Activated naive CD4-positive, alpha-beta T cell treated with anti-CD3 and anti-CD28 coated beads, Interleukin-2, amount 50 U/mL, for 24 hours (primary cell): ENCODE measurements at regions not wholly inside any gene's neighbourhood (a gene's known extent, or its start where the extent isn't known, plus 50 kb on each side); places are given as distances from the start of the nearest gene placed in this dataset.
"Not testable (repeated sequence)": the region's sequence is repeated elsewhere in the genome, so short reads cannot be mapped to it uniquely, and the experiment has no call there.

ENCODE experiments used
- H3K27ac Mint-ChIP-seq: one replicate; pipeline ENCODE4 v1.8.0; 2021; ENCODE audit warnings: mild to moderate bottlenecking, mixed read lengths
- H3K27me3 Mint-ChIP-seq: one replicate; pipeline ENCODE4 v1.8.0; 2021; ENCODE audit warnings: mixed read lengths
- H3K36me3 Mint-ChIP-seq: one replicate; pipeline ENCODE4 v1.8.0; 2021; ENCODE audit warnings: mixed read lengths
- H3K4me1 Mint-ChIP-seq: one replicate; pipeline ENCODE4 v1.8.0; 2021; ENCODE audit warnings: mixed read lengths
- H3K4me3 Mint-ChIP-seq: one replicate; pipeline ENCODE4 v1.8.0; 2021; ENCODE audit warnings: mild to moderate bottlenecking, mixed read lengths
- H3K9me3 Mint-ChIP-seq: one replicate; pipeline ENCODE4 v1.8.0; 2021; ENCODE audit warnings: mixed read lengths

DNA sequence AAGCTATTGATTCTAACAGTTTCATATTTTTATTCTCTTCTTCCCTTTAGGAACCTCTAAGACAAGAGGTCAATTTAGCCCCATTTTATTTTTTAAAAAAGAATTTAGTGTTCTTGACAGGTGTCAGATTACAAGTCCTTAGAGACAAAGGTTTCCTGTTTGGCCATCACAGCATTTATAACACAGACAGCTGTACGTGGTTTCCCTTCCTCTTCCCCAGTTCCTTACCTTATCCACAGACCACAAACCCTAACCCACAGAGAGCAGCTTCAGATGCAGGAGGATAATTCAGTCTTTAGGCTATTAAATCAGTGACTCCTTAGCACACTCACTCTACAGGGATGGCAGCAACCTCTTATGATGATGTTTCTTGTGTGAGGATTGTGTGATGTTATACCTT is 1210.1 kb downstream of the DIAPH3 start:
- Mint-ChIP-seq H3K4me1 (no peaks in the 10 kb centered on the region), H3K27ac (no peak overlapping the region), H3K9me3 (peaks cover 14% of the 10 kb centered on the region), H3K4me3 (no peak overlapping the region), H3K27me3 (no peaks in the 10 kb centered on the region), H3K36me3 (peaks cover 2% of the 10 kb centered on the region)

DNA sequence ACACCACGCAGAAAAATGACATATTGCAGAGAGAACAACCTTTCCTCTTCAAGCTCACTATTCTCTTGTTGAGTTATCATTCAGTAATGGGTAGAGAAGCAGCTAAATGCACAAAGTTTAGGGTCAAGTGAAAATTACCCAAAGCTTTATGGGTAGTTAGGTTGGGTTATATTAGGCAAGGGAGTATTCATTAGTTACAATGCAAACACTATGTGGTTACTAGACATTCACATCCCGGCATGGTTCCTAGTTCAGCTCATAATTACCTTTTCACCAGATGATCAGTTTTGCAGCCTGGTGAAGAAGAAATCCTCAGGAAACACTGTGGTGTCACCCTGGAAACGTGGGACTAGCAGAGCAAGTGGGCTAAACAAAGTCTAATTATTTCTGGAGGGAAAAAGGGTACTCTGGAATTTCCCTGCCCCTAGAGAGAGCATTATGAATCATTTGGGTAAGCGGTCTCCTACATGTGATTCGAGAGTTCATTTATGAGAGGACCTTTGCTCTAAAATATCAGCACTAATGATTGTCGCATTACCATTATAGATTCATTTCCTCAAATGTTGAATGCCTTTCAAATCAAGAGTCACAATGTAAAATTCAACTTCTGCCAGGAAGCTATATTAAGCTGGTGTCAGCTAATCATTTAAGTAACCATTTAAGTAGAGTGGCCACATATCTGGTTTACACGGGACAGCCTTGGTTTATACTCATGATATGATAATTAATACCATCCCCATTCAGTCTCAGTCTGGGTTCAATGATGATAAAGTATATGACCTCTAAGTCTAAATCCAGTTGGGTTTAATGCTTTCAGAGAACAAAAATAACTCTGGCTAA is 1208.0 kb downstream of the DIAPH3 start:
- Mint-ChIP-seq H3K27ac (no peak overlapping the region), H3K9me3 (peaks cover 5% of the 10 kb centered on the region), H3K4me3 (no peak overlapping the region), H3K27me3 (no peaks in the 10 kb centered on the region), H3K4me1 (no peaks in the 10 kb centered on the region), H3K36me3 (no peaks in the 10 kb centered on the region)

DNA sequence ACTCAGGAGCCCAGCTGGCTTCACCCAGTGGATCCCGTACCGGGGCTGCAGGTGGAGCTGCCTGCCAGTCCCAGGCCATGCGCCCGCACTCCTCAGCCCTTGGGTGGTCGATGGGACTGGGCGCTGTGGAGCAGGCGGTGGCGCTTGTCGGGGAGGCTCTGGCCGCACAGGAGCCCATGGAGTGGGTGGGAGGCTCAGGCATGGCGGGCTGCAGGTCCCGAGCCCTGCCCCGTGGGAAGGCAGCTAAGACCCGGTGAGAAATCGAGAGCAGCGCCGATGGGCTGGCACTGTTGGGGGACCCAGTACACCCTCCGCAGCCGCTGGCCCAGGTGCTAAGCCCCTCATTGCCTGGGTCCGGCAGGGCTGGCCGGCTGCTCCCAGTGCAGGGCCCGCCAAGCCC is 1205.6 kb downstream of the DIAPH3 start:
- H3K27me3 Mint-ChIP-seq, H3K36me3 Mint-ChIP-seq, H3K4me3 Mint-ChIP-seq, H3K27ac Mint-ChIP-seq, H3K9me3 Mint-ChIP-seq, H3K4me1 Mint-ChIP-seq: not testable (repeated sequence)

DNA sequence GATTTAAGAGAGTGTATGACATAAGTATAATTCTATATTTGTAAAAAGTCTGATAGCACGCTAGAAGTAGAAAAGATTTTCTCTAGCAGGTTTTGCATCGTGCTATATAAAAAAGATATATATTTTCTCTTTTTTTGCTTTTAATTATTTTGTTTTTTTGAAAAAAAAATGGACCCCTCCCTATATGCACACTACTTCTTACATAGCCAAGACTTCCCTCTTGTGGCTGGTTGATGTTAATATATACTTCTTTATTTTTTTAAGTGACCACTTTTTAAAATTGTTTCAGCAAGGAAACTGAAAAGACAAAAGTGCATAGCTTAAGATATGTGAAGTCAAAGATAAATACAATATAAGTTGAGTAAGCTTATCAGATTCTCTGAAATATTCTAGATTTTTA is 1202.8 kb downstream of the DIAPH3 start:
- Mint-ChIP-seq H3K36me3 (no peaks in the 10 kb centered on the region), H3K4me3 (no peak overlapping the region), H3K27me3 (no peaks in the 10 kb centered on the region), H3K4me1 (no peaks in the 10 kb centered on the region), H3K9me3 (peaks cover 5% of the 10 kb centered on the region), H3K27ac (no peak overlapping the region)

GRCh38 chr13:58963321-58963720 is 1200.4 kb downstream of the DIAPH3 start:
- no peaks in the 10 kb centered on the region for H3K27me3 Mint-ChIP-seq
- no peaks in the 10 kb centered on the region for H3K4me1 Mint-ChIP-seq
- peaks cover 5% of the 10 kb centered on the region for H3K9me3 Mint-ChIP-seq
- H3K27ac Mint-ChIP-seq = no peak overlapping the region
- H3K4me3 Mint-ChIP-seq = no peak overlapping the region
- no peaks in the 10 kb centered on the region for H3K36me3 Mint-ChIP-seq

- no peaks in the 10 kb centered on the region for H3K36me3 Mint-ChIP-seq
- H3K27ac Mint-ChIP-seq = no peak overlapping the region
- no peak overlapping the region for H3K4me3 Mint-ChIP-seq
- H3K4me1 Mint-ChIP-seq = no peaks in the 10 kb centered on the region
- H3K27me3 Mint-ChIP-seq = no peaks in the 10 kb centered on the region
- peaks cover 5% of the 10 kb centered on the region for H3K9me3 Mint-ChIP-seq
These were observed 1199.7 kb downstream of the DIAPH3 start for GRCh38 chr13:58964048-58964447.

GRCh38 chr13:58977085-58977484 is 1186.6 kb downstream of the DIAPH3 start:
- Mint-ChIP-seq H3K4me1 (no peaks in the 10 kb centered on the region), H3K27ac (no peak overlapping the region), H3K4me3 (no peak overlapping the region), H3K27me3 (no peaks in the 10 kb centered on the region), H3K36me3 (no peaks in the 10 kb centered on the region), H3K9me3 (no peaks in the 10 kb centered on the region)

- Mint-ChIP-seq H3K36me3 (no peaks in the 10 kb centered on the region), H3K4me3 (no peak overlapping the region), H3K9me3 (peaks cover 2% of the 10 kb centered on the region), H3K27ac (no peak overlapping the region), H3K27me3 (no peaks in the 10 kb centered on the region), H3K4me1 (no peaks in the 10 kb centered on the region)
These were observed 1185.4 kb downstream of the DIAPH3 start for GRCh38 chr13:58978331-58978730.

DNA sequence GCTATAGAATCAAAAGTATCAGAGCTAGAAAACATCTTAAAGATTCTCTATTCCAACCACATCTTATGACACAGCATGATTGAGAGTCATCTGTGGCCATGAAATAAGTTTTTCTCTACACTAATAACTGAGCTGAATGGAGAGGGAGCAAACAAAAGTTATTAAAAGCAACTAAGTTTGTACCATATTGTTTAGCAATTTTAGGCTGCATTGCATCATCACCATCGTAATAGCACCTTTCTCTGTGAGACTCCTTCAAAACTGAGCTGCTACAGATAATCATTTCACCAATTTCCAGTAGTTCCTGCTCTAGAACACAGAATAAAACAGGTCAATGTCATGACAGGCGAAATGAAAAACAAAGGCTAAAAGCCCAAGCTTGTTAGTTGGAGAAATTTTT is 1183.9 kb downstream of the DIAPH3 start:
- no peaks in the 10 kb centered on the region for H3K36me3 Mint-ChIP-seq
- no peak overlapping the region for H3K4me3 Mint-ChIP-seq
- H3K27ac Mint-ChIP-seq = no peak overlapping the region
- H3K4me1 Mint-ChIP-seq = no peaks in the 10 kb centered on the region
- H3K27me3 Mint-ChIP-seq = no peaks in the 10 kb centered on the region
- peaks cover 9% of the 10 kb centered on the region for H3K9me3 Mint-ChIP-seq

GRCh38 chr13:58985845-58986244 is 1177.9 kb downstream of the DIAPH3 start:
- H3K9me3 Mint-ChIP-seq = peaks cover 18% of the 10 kb centered on the region
- no peak overlapping the region for H3K27ac Mint-ChIP-seq
- no peak overlapping the region for H3K4me3 Mint-ChIP-seq
- no peaks in the 10 kb centered on the region for H3K27me3 Mint-ChIP-seq
- H3K4me1 Mint-ChIP-seq = no peaks in the 10 kb centered on the region
- H3K36me3 Mint-ChIP-seq = no peaks in the 10 kb centered on the region

DNA sequence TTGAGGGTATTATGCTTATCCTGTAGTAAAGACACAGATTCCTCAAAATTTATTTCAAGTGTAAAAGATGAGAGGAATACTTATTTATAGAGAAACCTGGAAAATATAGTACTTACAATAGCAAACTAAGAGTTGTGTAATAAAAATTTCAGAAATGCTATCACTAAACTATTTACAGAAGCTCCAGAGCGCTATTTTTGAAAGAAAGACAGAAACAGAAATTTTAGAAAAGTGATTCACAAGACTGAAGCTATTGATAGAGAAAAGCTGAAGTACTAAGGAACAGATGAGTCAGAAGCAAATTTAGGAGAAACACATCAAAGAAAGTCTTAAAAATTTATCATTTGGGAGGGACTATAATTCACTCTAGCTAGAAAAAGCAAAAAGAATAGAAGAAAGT is 1174.2 kb downstream of the DIAPH3 start:
- Mint-ChIP-seq H3K36me3 (no peaks in the 10 kb centered on the region), H3K27me3 (no peaks in the 10 kb centered on the region), H3K27ac (no peak overlapping the region), H3K9me3 (peaks cover 12% of the 10 kb centered on the region), H3K4me1 (no peaks in the 10 kb centered on the region), H3K4me3 (no peak overlapping the region)

DNA sequence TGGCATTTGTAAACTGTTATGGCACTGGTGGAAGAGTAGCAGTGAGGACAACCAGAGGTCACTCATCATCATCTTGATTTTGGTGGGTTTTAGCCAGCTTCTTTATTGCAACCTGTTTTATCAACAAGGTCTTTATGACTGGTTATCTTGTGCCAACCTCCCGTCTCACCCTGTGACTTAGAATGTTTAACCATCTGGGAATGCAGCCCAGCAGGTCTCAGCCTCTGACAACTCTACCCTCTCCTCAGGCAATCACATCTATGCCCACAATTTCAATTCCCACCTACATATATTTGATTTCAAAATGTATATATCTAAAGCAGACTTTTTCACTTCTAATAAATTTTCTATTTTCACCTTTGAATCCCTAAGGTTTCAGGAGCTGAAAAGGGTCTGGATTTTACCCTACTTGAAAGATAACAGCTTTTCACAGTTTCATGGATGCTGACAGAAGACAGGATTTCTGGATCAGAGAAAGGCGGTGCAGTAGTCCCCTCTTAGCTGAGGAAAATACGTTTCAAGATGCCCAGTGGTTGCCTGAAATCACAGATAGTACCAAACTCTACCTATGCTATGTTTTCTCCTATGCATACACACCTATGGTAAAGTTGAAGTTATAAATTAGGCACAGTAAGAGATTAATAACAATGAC is 1171.8 kb downstream of the DIAPH3 start:
- Mint-ChIP-seq H3K4me3 (no peak overlapping the region), H3K27me3 (no peaks in the 10 kb centered on the region), H3K36me3 (no peaks in the 10 kb centered on the region), H3K27ac (no peak overlapping the region), H3K9me3 (peaks cover 5% of the 10 kb centered on the region), H3K4me1 (no peaks in the 10 kb centered on the region)

DNA sequence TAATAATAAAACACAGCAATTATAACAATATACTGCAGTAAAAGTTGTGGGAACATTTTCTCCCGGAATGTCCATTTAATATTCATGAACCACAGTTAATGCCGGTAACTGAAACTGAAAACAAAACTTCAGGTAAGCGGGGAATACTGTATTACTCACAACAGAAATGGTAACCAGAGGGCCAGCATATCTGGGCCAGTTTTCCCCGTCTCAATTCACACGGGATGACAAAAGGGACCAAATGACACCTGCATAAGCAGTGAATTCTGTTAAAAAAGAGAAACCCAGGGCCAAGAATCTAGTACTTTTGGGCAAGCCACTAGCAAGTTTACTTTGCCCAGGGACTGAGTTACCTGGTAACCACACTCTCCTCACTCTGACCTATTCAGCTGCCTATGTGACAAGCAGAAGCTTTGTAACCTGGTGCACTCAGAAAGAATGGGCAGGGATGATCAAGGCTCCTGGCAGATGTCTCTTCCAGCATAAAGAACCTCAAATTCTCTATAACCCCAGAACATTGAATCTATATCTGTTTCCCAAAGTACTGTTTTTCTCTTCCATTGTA is 1171.2 kb downstream of the DIAPH3 start:
- Mint-ChIP-seq H3K27ac (no peak overlapping the region), H3K4me3 (no peak overlapping the region)

DNA sequence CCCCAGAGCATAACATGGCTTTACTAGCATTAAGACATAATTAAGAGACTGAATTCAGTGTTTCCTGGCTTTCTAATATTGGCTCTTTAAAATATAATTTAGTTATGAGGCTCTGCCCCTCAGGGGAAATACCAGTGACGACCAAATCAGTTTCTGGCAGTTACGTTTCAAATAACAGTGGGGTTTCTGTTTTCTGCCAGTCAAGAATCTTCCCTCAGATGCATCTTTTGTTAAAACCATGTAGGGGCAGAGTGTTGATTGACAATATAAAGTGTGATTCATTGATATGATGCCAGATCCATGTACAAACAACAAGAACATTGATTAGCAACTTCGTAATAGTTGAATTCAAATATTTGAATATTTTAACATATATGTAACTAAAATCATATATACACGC is 1169.7 kb downstream of the DIAPH3 start:
- no peak overlapping the region for H3K27ac Mint-ChIP-seq
- H3K9me3 Mint-ChIP-seq = no peaks in the 10 kb centered on the region
- H3K4me1 Mint-ChIP-seq = no peaks in the 10 kb centered on the region
- H3K27me3 Mint-ChIP-seq = no peaks in the 10 kb centered on the region
- H3K36me3 Mint-ChIP-seq = no peaks in the 10 kb centered on the region
- H3K4me3 Mint-ChIP-seq = no peak overlapping the region

More for the DNA sequence above, 1171.2 kb downstream of the DIAPH3 start:
- no peaks in the 10 kb centered on the region for H3K27me3 Mint-ChIP-seq
- peaks cover 5% of the 10 kb centered on the region for H3K9me3 Mint-ChIP-seq
- H3K4me1 Mint-ChIP-seq = no peaks in the 10 kb centered on the region
- H3K36me3 Mint-ChIP-seq = no peaks in the 10 kb centered on the region

- H3K27ac Mint-ChIP-seq = no peak overlapping the region
- no peaks in the 10 kb centered on the region for H3K27me3 Mint-ChIP-seq
- H3K4me1 Mint-ChIP-seq = no peaks in the 10 kb centered on the region
- H3K36me3 Mint-ChIP-seq = no peaks in the 10 kb centered on the region
- H3K4me3 Mint-ChIP-seq = no peak overlapping the region
- no peaks in the 10 kb centered on the region for H3K9me3 Mint-ChIP-seq
These were observed 1169.0 kb downstream of the DIAPH3 start for GRCh38 chr13:58994777-58995176.

DNA sequence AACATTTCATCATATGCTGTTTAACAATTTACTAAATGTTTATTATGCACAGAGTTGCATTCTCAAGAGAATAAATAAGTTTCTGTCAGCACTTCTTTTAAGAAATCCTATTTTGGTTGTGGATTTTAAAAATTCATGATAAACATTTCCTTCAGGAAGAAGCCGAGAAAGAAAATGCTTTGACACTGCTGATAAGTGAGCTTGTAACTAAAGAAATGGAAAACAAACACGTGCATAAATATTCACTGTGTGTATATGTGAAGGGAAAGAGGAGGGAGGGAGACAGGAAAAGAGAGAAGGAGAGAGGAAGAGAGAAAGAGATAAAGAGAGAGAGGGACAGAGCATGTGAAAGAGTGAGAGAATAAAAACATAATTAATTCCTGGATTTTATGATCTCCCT is 1165.0 kb downstream of the DIAPH3 start:
- Mint-ChIP-seq H3K36me3 (no peaks in the 10 kb centered on the region), H3K27ac (no peak overlapping the region), H3K4me1 (no peaks in the 10 kb centered on the region), H3K9me3 (peaks cover 5% of the 10 kb centered on the region), H3K27me3 (no peaks in the 10 kb centered on the region), H3K4me3 (no peak overlapping the region)
